ENCODE measurements at regions not wholly inside any gene's neighbourhood (a gene's known extent, or its start where the extent isn't known, plus 50 kb on each side); places are given as distances from the start of the nearest gene placed in this dataset.

GRCh38 chr6:113596387-113597230 is 260.5 kb upstream of the MARCKS start:
- TF ChIP-seq CTCF (conservative IDR thresholded peaks at IDR 0.05): no peak
- Mint-ChIP-seq H3K4me1 (ENCODE audit: unreplicated experiment) (peaks cover 50% of the 10 kb centered on the region), H3K4me3 (peak overlapping the region; percentile 11), H3K27me3 (no peaks in the 10 kb centered on the region), H3K36me3 (no peaks in the 10 kb centered on the region), H3K9me3 (peaks cover 13% of the 10 kb centered on the region), H3K27ac (peak overlapping the region; percentile 37)
- DNase-seq (ENCODE audit: extremely low spot score, unreplicated experiment): no peak

GRCh38 chr6:113597231-113597583 is 259.9 kb upstream of the MARCKS start:
- peak overlapping the region; percentile 37 for H3K27ac Mint-ChIP-seq
- H3K4me1 Mint-ChIP-seq (ENCODE audit: unreplicated experiment): peaks cover 44% of the 10 kb centered on the region
- DNase-seq (ENCODE audit: extremely low spot score, unreplicated experiment): no peak
- TF ChIP-seq CTCF (conservative IDR thresholded peaks at IDR 0.05): no peak
- H3K36me3 Mint-ChIP-seq: no peaks in the 10 kb centered on the region
- H3K9me3 Mint-ChIP-seq: peaks cover 15% of the 10 kb centered on the region
- H3K27me3 Mint-ChIP-seq: no peaks in the 10 kb centered on the region
- peak overlapping the region; percentile 11 for H3K4me3 Mint-ChIP-seq

- H3K27ac Mint-ChIP-seq: no peak overlapping the region
- no peak for TF ChIP-seq CTCF (conservative IDR thresholded peaks at IDR 0.05)
- H3K4me1 Mint-ChIP-seq (ENCODE audit: unreplicated experiment): peaks cover 33% of the 10 kb centered on the region
- H3K27me3 Mint-ChIP-seq: no peaks in the 10 kb centered on the region
- H3K36me3 Mint-ChIP-seq: no peaks in the 10 kb centered on the region
- H3K4me3 Mint-ChIP-seq: no peak overlapping the region
- no peak for DNase-seq (ENCODE audit: extremely low spot score, unreplicated experiment)
- peaks cover 15% of the 10 kb centered on the region for H3K9me3 Mint-ChIP-seq
These were observed 258.4 kb upstream of the MARCKS start for GRCh38 chr6:113598786-113599185.

- Mint-ChIP-seq H3K9me3 (peaks cover 14% of the 10 kb centered on the region), H3K4me3 (no peak overlapping the region), H3K27ac (no peak overlapping the region), H3K4me1 (ENCODE audit: unreplicated experiment) (peaks cover 33% of the 10 kb centered on the region), H3K36me3 (no peaks in the 10 kb centered on the region), H3K27me3 (no peaks in the 10 kb centered on the region)
- no peak for DNase-seq (ENCODE audit: extremely low spot score, unreplicated experiment)
- no peak for TF ChIP-seq CTCF (conservative IDR thresholded peaks at IDR 0.05)
These were observed 257.7 kb upstream of the MARCKS start for GRCh38 chr6:113599444-113599843.

GRCh38 chr6:113600551-113601339 is 256.4 kb upstream of the MARCKS start:
- Mint-ChIP-seq H3K36me3 (no peaks in the 10 kb centered on the region), H3K4me1 (ENCODE audit: unreplicated experiment) (peaks cover 30% of the 10 kb centered on the region), H3K9me3 (peaks cover 12% of the 10 kb centered on the region), H3K27ac (no peak overlapping the region), H3K27me3 (no peaks in the 10 kb centered on the region), H3K4me3 (no peak overlapping the region)
- no peak for DNase-seq (ENCODE audit: extremely low spot score, unreplicated experiment)
- TF ChIP-seq CTCF (conservative IDR thresholded peaks at IDR 0.05): no peak
